ENCODE measurements at regions not wholly inside any gene's neighbourhood (a gene's known extent, or its start where the extent isn't known, plus 50 kb on each side); places are given as distances from the start of the nearest gene placed in this dataset.

DNA sequence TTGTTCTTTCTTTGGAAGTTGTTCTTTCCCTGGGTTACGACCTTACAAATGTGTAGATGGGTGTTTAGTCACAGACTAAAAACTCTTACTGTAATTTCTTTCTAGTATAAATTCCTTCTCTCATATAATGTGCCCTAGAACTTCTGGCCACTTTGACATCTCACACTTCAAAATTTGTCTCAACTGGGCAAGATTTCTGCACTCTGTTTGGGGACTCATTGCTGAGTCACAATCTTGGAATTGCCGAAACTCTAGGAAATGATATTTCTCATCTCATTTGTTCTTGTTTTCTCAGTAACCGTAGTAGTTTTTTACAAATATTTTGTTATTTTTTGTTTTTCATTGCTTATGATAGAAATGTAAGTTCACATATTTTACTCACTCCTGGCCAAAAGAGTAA, 2523.2 kb upstream of the PCDH20 start:
- intact Hi-C loops (cut with DNase I), result no loop called here
- Histone ChIP-seq H3K9me3 (no peaks in the 10 kb centered on the region), H3K4me3 (no peak overlapping the region), H3K27ac (no peak overlapping the region), H3K27me3 (replicated peaks; ENCODE audit: insufficient read depth) (no peaks in the 10 kb centered on the region), H3K36me3 (no peaks in the 10 kb centered on the region), H3K4me1 (replicated peaks) (no peaks in the 10 kb centered on the region)
- WGBS, result 97% methylated on average over 3 of the region's 3 CpGs
- DNase-seq (ENCODE audit: low spot score), result no peak
- TF ChIP-seq POLR2AphosphoS5 (IDR thresholded peaks at IDR 0.05) (no peak), CTCF (IDR thresholded peaks at IDR 0.05) (no peak), POLR2A (IDR thresholded peaks at IDR 0.05) (no peak)

GRCh38 chr13:63910511-63910910, 2494.9 kb upstream of the PCDH20 start:
- H3K9me3 ChIP-seq, result no peaks in the 10 kb centered on the region
- intact Hi-C loops (cut with DNase I), result no loop called here
- no peaks in the 10 kb centered on the region for H3K4me1 ChIP-seq (replicated peaks)
- H3K4me3 ChIP-seq, result no peak overlapping the region
- TF ChIP-seq POLR2A (IDR thresholded peaks at IDR 0.05), result no peak
- no peak for TF ChIP-seq POLR2AphosphoS5 (IDR thresholded peaks at IDR 0.05)
- TF ChIP-seq CTCF (IDR thresholded peaks at IDR 0.05), result no peak
- no peaks in the 10 kb centered on the region for H3K27me3 ChIP-seq (replicated peaks; ENCODE audit: insufficient read depth)
- DNase-seq (ENCODE audit: low spot score), result no peak
- WGBS, result 45% methylated on average over 10 of the region's 10 CpGs
- no peaks in the 10 kb centered on the region for H3K36me3 ChIP-seq
- H3K27ac ChIP-seq, result no peak overlapping the region

- DNase-seq (ENCODE audit: low spot score), result no peak
- no peak for TF ChIP-seq CTCF (IDR thresholded peaks at IDR 0.05)
- TF ChIP-seq POLR2AphosphoS5 (IDR thresholded peaks at IDR 0.05), result no peak
- intact Hi-C loops (cut with DNase I), result no loop called here
These were observed 2494.2 kb upstream of the PCDH20 start for GRCh38 chr13:63909726-63910375.

GRCh38 chr13:63902141-63902540, 2486.5 kb upstream of the PCDH20 start:
- Histone ChIP-seq H3K27me3 (replicated peaks; ENCODE audit: insufficient read depth) (no peaks in the 10 kb centered on the region), H3K4me3 (no peak overlapping the region), H3K36me3 (no peaks in the 10 kb centered on the region), H3K27ac (no peak overlapping the region), H3K4me1 (replicated peaks) (no peaks in the 10 kb centered on the region), H3K9me3 (no peaks in the 10 kb centered on the region)
- intact Hi-C loops (cut with DNase I), result no loop called here
- 94% methylated on average over 9 of the region's 9 CpGs for WGBS
- TF ChIP-seq POLR2A (IDR thresholded peaks at IDR 0.05), result no peak
- TF ChIP-seq CTCF (IDR thresholded peaks at IDR 0.05), result no peak
- TF ChIP-seq POLR2AphosphoS5 (IDR thresholded peaks at IDR 0.05), result no peak
- DNase-seq (ENCODE audit: low spot score), result no peak

More at GRCh38 chr13:63909726-63910375, 2494.2 kb upstream of the PCDH20 start:
- Histone ChIP-seq H3K27me3 (replicated peaks; ENCODE audit: insufficient read depth) (no peaks in the 10 kb centered on the region), H3K9me3 (no peaks in the 10 kb centered on the region), H3K4me3 (no peak overlapping the region), H3K4me1 (replicated peaks) (no peaks in the 10 kb centered on the region), H3K36me3 (no peaks in the 10 kb centered on the region), H3K27ac (no peak overlapping the region)
- WGBS, result 80% methylated on average over 6 of the region's 6 CpGs

DNA sequence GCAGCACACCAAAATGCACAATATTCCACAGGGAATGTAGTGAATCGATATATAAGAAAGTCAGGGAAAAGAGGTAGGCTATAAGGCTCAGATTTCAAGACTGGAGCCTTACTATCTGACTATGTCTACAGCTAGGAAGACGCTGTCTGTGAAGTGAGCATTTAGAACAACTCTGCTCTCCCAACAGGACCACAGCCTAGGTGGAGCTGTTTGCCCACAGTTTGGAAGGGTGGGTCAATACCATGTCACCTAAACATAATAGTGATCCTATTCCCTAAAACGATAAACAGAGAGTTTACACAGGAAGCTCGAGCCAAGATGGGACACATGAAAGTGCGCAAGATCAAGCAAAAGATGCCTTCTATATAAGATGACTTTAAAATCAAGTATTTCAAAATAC, 2486.0 kb upstream of the PCDH20 start:
- intact Hi-C loops (cut with DNase I), result no loop called here
- Histone ChIP-seq H3K4me1 (replicated peaks) (no peaks in the 10 kb centered on the region), H3K9me3 (no peaks in the 10 kb centered on the region), H3K36me3 (no peaks in the 10 kb centered on the region), H3K27me3 (replicated peaks; ENCODE audit: insufficient read depth) (no peaks in the 10 kb centered on the region), H3K4me3 (no peak overlapping the region), H3K27ac (no peak overlapping the region)
- TF ChIP-seq CTCF (IDR thresholded peaks at IDR 0.05) (no peak), POLR2A (IDR thresholded peaks at IDR 0.05) (no peak), POLR2AphosphoS5 (IDR thresholded peaks at IDR 0.05) (no peak)
- no peak for DNase-seq (ENCODE audit: low spot score)
- 91% methylated on average over 5 of the region's 5 CpGs for whole genome bisulfite sequencing

All from prostate gland (tissue), 2 donors.